Common myeloid progenitor, CD34-positive (primary cell): ENCODE measurements at regions not wholly inside any gene's neighbourhood (a gene's known extent, or its start where the extent isn't known, plus 50 kb on each side); places are given as distances from the start of the nearest gene placed in this dataset.

ENCODE experiments used
- CTCF ChIA-PET: fragments of 350-600 bp; sonication (Branson Sonifier 250); formaldehyde crosslinking; loops from one replicate; lab custom pipeline; 2021; ENCODE audit warnings: antibody characterized with exemption; lab: Charles Lee
- POLR2A ChIA-PET: fragments of 350-600 bp; sonication (Branson Sonifier 250); formaldehyde crosslinking; loops from one replicate; lab custom pipeline; 2021; ENCODE audit warnings: antibody characterized with exemption; lab: Charles Lee
- DNase-seq, 3 donors: peaks; one replicate each; pipeline versions ENCODE4 v3.0.0 to v3.0.0-alpha.2; 2013
- H3K27ac ChIP-seq, 2 experiments: 1 replicate in 1 of 2; 2 replicates in 1 of 2; pipeline ENCODE4 v1.7.0; 2013; ENCODE audit warnings: inconsistent platforms in 2 of 2, low read length in 2 of 2, mild to moderate bottlenecking in 2 of 2, low read depth in 1 of 2, moderate library complexity in 1 of 2; ENCODE audit not compliant: severe bottlenecking in 2 of 2, insufficient read depth in 1 of 2, poor library complexity in 1 of 2
- H3K27me3 ChIP-seq, 5 experiments: replicated peaks in 2 of 5; 1 replicate in 3 of 5; 2 replicates in 2 of 5; pipeline versions ENCODE4 v1.6.1 to v1.7.0; 2013; ENCODE audit warnings: low read length in 4 of 5, mild to moderate bottlenecking in 2 of 5, moderate library complexity in 2 of 5, inconsistent platforms in 1 of 5; ENCODE audit not compliant: insufficient read depth in 5 of 5, control insufficient read depth in 4 of 5
- H3K36me3 ChIP-seq, 4 experiments: 1 replicate in 2 of 4; 2 replicates in 2 of 4; pipeline versions ENCODE4 v1.6.1 to v1.7.0; 2013; ENCODE audit warnings: low read length in 3 of 4, control low read depth in 1 of 4, mild to moderate bottlenecking in 1 of 4; ENCODE audit not compliant: control insufficient read depth in 4 of 4, insufficient read depth in 4 of 4
- H3K4me1 ChIP-seq, 4 experiments: 1 replicate in 3 of 4; 2 replicates in 1 of 4; pipeline versions ENCODE4 v1.6.1 to v1.7.1; 2013; ENCODE audit warnings: low read length in 3 of 4, mild to moderate bottlenecking in 3 of 4, control low read depth in 1 of 4, inconsistent platforms in 1 of 4, moderate library complexity in 1 of 4; ENCODE audit not compliant: control insufficient read depth in 4 of 4, insufficient read depth in 4 of 4; ENCODE audit errors: control extremely low read depth in 1 of 4
- H3K4me3 ChIP-seq, 7 experiments: 1 replicate in 4 of 7; 2 replicates in 3 of 7; pipeline versions ENCODE4 v1.5.1 to v1.7.0; 2013; ENCODE audit warnings: mild to moderate bottlenecking in 7 of 7, low read length in 6 of 7, moderate library complexity in 6 of 7, inconsistent platforms in 2 of 7, low read depth in 2 of 7, control low read depth in 1 of 7; ENCODE audit not compliant: insufficient read depth in 4 of 7, control insufficient read depth in 1 of 7; ENCODE audit errors: extremely low read depth in 1 of 7
- H3K9me3 ChIP-seq, 5 experiments: 1 replicate in 4 of 5; 2 replicates in 1 of 5; pipeline versions ENCODE4 v1.6.1 to v1.7.1; 2013; ENCODE audit warnings: low read length in 4 of 5, mild to moderate bottlenecking in 2 of 5, inconsistent platforms in 1 of 5, low read depth in 1 of 5, moderate library complexity in 1 of 5; ENCODE audit not compliant: control insufficient read depth in 4 of 5, insufficient read depth in 2 of 5; ENCODE audit errors: control extremely low read depth in 1 of 5
- WGBS: methylation state at CpG from one replicate; pipeline ENCODE4 v1.1.5; 2013; ENCODE audit not compliant: insufficient coverage; 5-methylcytosine and 5-hydroxymethylcytosine counted together

DNA sequence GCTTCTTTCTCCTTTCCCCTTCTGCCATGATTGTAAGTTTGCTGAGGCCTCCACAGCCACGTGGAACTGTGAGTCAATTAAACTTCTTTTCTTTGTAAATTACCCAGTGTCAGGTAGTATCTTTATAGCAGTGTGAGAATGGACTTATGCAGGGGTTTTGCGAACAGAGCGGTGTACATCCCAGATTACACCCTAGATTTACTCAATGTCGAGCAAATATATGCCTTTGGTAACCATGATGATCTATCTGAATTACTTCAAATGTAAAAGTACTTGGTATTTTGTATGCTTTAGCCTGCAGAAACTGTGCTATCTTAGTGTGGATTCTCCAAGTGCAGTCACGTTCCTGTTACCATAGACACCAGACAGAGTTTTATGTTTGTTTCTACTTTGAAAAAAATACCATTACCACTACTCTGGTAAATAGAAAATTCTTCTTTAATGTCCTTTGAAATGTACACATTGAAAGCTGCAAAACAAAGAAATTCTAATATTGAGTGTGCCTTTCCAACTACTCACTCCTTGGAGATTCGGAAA, 510.4 kb upstream of the ARGLU1 start:
- ChIA-PET POLR2A (no interaction called here), CTCF (no interaction called here)
- no peak for DNase-seq
- no CpG with 5 or more reads among the region's 6 CpGs for WGBS
- H3K4me3 ChIP-seq, result no peak overlapping the region
- H3K9me3 ChIP-seq, result no peaks in the 10 kb centered on the region
- H3K4me1 ChIP-seq, result no peaks in the 10 kb centered on the region
- H3K27ac ChIP-seq, result no peak overlapping the region
- H3K36me3 ChIP-seq, result no peaks in the 10 kb centered on the region
- H3K27me3 ChIP-seq, result no peaks in the 10 kb centered on the region

DNA sequence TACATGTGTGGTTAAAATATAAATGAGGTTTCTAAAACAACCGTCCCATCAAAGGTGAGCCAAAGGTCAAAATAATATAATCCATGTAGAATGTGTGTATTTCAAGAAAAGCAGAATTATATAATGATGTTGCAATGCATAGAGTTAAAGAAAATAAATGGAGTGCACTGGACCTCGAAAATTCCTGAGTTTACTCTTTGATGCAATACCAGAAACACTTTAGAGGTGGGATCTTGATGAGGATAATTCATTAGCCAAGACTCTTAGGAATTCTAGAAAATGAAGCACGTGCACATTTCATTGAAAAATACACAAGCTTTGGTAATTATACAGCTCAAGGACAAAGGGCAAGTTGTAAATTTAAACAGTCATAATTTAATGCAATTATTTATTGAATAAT, 508.9 kb upstream of the ARGLU1 start:
- Histone ChIP-seq H3K36me3 (no peaks in the 10 kb centered on the region), H3K27ac (no peak overlapping the region), H3K4me3 (no peak overlapping the region), H3K27me3 (no peaks in the 10 kb centered on the region), H3K4me1 (no peaks in the 10 kb centered on the region), H3K9me3 (no peaks in the 10 kb centered on the region)
- POLR2A ChIA-PET, result no interaction called here
- DNase-seq, result no peak
- CTCF ChIA-PET, result no interaction called here
- 100% methylated on average over 1 of the region's 3 CpGs for WGBS

DNA sequence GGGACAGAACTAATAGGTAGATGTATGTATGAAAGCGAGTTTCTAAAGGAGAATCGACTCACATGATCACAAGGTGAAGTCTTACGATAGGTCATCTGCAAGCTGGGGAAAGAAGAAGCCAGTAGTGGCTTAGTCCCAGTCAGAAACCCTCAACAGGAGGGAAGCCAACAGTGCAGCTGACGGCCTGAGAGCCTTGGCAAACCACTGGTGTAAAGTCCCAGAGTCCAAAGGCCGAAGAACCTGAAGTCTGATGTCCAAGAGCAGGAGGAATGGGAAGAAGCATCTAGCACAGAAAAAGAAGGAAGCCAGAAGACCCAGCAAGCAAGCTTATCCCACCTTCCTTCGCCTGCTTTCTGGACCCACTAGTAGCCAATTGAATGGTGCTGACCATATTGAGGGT, 507.6 kb upstream of the ARGLU1 start:
- Histone ChIP-seq H3K4me1 (no peaks in the 10 kb centered on the region), H3K9me3 (no peaks in the 10 kb centered on the region), H3K27me3 (no peaks in the 10 kb centered on the region), H3K36me3 (no peaks in the 10 kb centered on the region), H3K4me3 (no peak overlapping the region), H3K27ac (no peak overlapping the region)
- no peak for DNase-seq
- ChIA-PET POLR2A (no interaction called here), CTCF (no interaction called here)
- 96% methylated on average over 4 of the region's 6 CpGs for WGBS

DNA sequence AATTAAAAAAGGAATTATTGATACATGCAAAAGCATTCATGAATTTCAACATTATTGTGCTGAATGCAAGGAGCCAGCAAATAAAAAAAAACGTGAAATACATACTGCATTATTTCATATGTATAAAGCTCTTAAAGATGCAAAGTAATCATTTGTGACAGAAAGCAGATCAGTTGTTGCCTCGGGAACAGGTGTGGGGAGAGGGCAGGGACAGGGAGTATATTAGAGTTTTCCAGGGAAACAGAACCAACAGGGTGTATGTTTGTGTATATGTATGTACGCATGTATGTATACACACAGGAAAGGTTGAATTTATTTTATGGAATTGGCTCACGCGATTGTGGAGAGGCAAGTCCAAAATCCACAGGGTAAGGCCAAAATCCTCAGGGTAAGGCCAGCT, 502.9 kb upstream of the ARGLU1 start:
- peaks cover 0 to 3% (median 0%) of the 10 kb centered on the region in 5 experiments for H3K9me3 ChIP-seq
- POLR2A ChIA-PET, result no interaction called here
- no peaks in the 10 kb centered on the region for H3K27me3 ChIP-seq
- H3K4me1 ChIP-seq, result no peaks in the 10 kb centered on the region
- 100% methylated on average over 3 of the region's 5 CpGs for WGBS
- no peak overlapping the region for H3K27ac ChIP-seq
- CTCF ChIA-PET, result no interaction called here
- no peaks in the 10 kb centered on the region for H3K36me3 ChIP-seq
- no peak for DNase-seq
- H3K4me3 ChIP-seq, result no peak overlapping the region

DNA sequence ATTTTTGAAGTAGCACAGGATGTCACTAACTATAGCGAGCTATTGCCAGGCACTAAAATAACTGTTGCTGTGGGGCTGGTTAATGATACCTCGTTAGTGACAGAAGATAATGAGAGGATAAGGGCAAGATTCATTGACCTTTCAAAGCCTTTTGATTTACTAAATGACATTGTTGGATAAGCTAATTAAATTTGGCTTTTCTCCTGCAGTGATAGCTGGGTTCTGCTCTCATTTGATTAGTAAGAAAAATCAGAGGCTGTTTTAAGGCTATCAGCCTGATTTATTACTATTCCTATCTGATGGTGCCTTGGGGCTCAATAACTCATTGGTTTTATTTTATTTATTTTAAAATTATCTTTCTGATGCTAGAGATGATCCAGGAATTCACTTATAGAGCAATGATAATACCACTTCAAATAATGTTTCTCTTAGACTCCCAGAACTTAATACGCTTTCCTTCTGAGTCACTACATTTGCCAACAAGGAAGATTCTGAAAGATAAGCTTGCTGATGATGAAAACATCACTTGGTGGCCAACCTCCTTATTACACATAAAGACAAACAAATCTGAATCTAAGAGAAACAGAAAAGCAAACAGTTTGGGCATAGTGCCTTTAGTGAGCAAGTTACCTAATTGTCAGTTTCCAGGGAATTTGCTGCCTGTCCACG, 501.3 kb upstream of the ARGLU1 start:
- ChIA-PET POLR2A (no interaction called here), CTCF (no interaction called here)
- Histone ChIP-seq H3K9me3 (peaks cover 0 to 3% (median 0%) of the 10 kb centered on the region in 5 experiments), H3K36me3 (no peaks in the 10 kb centered on the region), H3K27ac (no peak overlapping the region), H3K4me3 (no peak overlapping the region), H3K4me1 (no peaks in the 10 kb centered on the region), H3K27me3 (no peaks in the 10 kb centered on the region)
- no peak for DNase-seq
- 93% methylated on average over 3 of the region's 4 CpGs for whole genome bisulfite sequencing

DNA sequence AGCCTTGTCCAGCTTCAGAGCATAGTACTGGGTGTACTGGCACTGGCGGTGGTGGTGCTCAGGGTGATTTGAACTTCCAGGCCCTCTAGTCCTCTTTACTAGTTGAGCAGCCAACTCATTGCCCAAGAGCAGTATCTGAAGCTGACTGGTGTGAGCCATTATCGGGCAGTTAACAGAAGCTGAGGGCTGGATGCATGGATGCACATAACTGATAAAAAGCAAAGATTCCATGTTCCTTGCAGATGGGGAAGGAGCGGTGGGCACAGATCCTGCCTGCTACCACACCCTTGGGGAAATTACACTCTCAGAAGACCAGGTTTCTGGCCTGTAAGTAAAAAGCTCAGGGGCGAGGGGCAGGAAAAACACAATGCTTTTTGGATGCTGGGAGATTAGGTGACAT, 499.4 kb upstream of the ARGLU1 start:
- Histone ChIP-seq H3K9me3 (peaks cover 0 to 3% (median 0%) of the 10 kb centered on the region in 5 experiments), H3K4me1 (no peaks in the 10 kb centered on the region), H3K27me3 (no peaks in the 10 kb centered on the region), H3K27ac (no peak overlapping the region), H3K4me3 (no peak overlapping the region), H3K36me3 (no peaks in the 10 kb centered on the region)
- 100% methylated on average over 3 of the region's 4 CpGs for WGBS
- CTCF ChIA-PET, result no interaction called here
- POLR2A ChIA-PET, result no interaction called here
- no peak for DNase-seq

DNA sequence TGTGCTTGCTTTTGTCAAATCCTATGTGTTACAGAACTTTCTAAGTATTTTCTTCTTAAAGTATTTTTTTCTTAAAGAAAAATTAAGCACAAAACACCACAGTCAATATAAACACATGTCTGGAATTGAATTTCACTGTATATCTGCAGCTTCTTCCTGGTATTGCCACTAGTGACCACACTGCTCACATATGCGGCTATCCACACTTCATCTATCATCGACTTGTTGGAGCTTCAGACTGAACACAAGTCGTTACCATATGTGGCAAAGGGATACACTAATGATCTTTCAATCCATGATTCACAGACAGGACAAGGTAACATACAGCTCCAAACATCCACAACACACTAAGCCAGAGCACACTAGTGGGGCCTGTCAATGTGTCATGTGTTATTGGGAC, 498.4 kb upstream of the ARGLU1 start:
- H3K9me3 ChIP-seq, result peaks cover 0 to 3% (median 0%) of the 10 kb centered on the region in 5 experiments
- H3K27ac ChIP-seq, result no peak overlapping the region
- no peak overlapping the region for H3K4me3 ChIP-seq
- DNase-seq, result no peak
- WGBS, result 97% methylated on average over 3 of the region's 3 CpGs
- ChIA-PET POLR2A (interaction anchor here (1.0 kb wide), 1 partner anchor 17 kb away, joined by 3 read pairs; no protein-coding TSS in a partner anchor), CTCF (no interaction called here)
- H3K4me1 ChIP-seq, result no peaks in the 10 kb centered on the region
- H3K27me3 ChIP-seq, result no peaks in the 10 kb centered on the region
- H3K36me3 ChIP-seq, result no peaks in the 10 kb centered on the region
